ENCODE measurements at regions not wholly inside any gene's neighbourhood (a gene's known extent, or its start where the extent isn't known, plus 50 kb on each side); places are given as distances from the start of the nearest gene placed in this dataset.

DNA sequence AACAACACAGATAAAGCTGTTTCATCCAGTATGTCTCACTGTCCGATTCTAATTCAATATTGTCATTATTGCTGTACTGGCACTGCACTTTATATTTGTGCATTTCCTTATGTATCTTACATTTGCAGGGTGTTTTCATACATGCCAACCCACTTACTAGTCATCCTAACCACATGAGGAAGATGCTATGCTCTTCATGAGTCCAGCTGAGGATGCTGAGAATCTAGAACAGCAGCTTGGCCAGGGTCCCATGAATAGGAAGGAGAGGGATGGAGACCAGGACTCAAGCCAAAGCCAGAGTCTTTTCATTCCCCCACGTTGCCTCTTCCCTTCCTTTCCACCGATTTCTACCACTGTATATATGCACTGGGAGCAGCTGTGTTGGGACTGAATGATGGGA, 292.8 kb upstream of the KLF4 start:
- Histone ChIP-seq H3K9me3 (ENCODE audit: control insufficient read depth in 4 of 4, insufficient read depth in 3 of 4, low read length in 3 of 4) (no peaks in the 10 kb centered on the region), H3K27ac (ENCODE audit: low read depth in 1 of 2, low read length in 1 of 2) (no peak overlapping the region), H3K9ac (ENCODE audit: insufficient read depth in 1 of 2, low read length in 2 of 2) (no peak overlapping the region), H3K27me3 (ENCODE audit: control insufficient read depth in 3 of 3, insufficient read depth in 3 of 3, low read length in 2 of 3) (no peaks in the 10 kb centered on the region), H3K4me3 (no peak overlapping the region), H3K36me3 (ENCODE audit: control insufficient read depth in 4 of 4, insufficient read depth in 4 of 4, low read length in 4 of 4) (no peaks in the 10 kb centered on the region), H3K4me1 (ENCODE audit: control insufficient read depth in 5 of 5, insufficient read depth in 5 of 5, low read length in 5 of 5) (peaks cover 0 to 4% (median 0%) of the 10 kb centered on the region in 5 donors)
- DNase-seq = peak in 1 of 3 donors; percentile 33
- TF ChIP-seq, protein P1, sequence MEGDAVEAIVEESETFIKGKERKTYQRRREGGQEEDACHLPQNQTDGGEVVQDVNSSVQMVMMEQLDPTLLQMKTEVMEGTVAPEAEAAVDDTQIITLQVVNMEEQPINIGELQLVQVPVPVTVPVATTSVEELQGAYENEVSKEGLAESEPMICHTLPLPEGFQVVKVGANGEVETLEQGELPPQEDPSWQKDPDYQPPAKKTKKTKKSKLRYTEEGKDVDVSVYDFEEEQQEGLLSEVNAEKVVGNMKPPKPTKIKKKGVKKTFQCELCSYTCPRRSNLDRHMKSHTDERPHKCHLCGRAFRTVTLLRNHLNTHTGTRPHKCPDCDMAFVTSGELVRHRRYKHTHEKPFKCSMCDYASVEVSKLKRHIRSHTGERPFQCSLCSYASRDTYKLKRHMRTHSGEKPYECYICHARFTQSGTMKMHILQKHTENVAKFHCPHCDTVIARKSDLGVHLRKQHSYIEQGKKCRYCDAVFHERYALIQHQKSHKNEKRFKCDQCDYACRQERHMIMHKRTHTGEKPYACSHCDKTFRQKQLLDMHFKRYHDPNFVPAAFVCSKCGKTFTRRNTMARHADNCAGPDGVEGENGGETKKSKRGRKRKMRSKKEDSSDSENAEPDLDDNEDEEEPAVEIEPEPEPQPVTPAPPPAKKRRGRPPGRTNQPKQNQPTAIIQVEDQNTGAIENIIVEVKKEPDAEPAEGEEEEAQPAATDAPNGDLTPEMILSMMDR (IDR thresholded peaks at IDR 0.05; ENCODE audit: control extremely low read depth, extremely low read depth) = no peak
- ATAC-seq (ENCODE audit: insufficient read depth, low FRiP score) = no peak
- 32 to 40% methylated on average over 3 of the region's 3 CpGs for WGBS, 2 donors

DNA sequence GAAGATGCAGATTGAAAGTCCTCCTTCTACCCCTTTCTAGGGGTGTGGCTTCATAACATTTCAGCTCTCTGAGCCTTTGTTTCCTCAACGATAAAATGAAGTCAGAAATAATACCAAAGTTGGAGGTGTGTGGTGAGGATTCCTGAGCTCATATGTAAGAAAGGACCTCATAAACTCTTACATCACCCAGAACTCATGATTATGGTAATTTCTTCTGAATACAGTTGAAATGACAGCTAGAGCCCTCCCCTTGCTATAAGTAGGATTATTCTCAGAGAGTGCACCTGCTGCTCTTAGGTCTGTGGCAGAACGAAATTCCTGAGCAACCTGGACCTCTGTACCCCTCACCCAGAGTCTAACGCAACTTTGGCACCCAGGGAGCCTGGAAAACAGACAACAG, 291.4 kb upstream of the KLF4 start:
- TF ChIP-seq, protein P1 (IDR thresholded peaks at IDR 0.05; ENCODE audit: control extremely low read depth, extremely low read depth) = no peak
- 66 to 82% methylated on average over 3 of the region's 3 CpGs for WGBS, 2 donors
- DNase-seq = no peak

DNA sequence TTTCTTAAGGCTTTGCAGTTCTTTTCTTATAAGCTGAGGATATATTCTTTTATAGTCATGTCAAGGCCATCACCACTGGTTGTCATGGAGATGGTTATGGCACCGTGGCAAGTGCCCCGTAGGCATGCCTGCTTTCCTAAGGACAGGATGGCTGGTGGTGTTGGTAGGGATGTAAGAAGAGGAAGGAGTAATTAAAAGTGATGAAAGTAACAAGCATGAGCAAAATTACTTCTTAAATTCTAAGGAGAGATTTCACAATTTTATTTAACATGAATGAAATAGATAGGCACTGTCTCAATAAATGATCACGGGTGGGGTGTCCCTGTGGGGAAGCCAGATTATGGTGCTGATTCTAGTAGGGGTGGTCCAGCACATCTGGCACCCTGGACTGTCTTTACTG, 290.2 kb upstream of the KLF4 start:
- no peaks in the 10 kb centered on the region for H3K9me3 ChIP-seq (ENCODE audit: control insufficient read depth in 4 of 4, insufficient read depth in 3 of 4, low read length in 3 of 4)
- no peak overlapping the region for H3K4me3 ChIP-seq
- 42 to 68% methylated on average over 3 of the region's 3 CpGs for WGBS, 2 donors

More for the DNA sequence above, 291.4 kb upstream of the KLF4 start:
- no peaks in the 10 kb centered on the region for H3K36me3 ChIP-seq (ENCODE audit: control insufficient read depth in 4 of 4, insufficient read depth in 4 of 4, low read length in 4 of 4)
- peaks cover 0 to 4% (median 0%) of the 10 kb centered on the region in 5 donors for H3K4me1 ChIP-seq (ENCODE audit: control insufficient read depth in 5 of 5, insufficient read depth in 5 of 5, low read length in 5 of 5)
- no peak overlapping the region for H3K4me3 ChIP-seq
- no peak overlapping the region for H3K27ac ChIP-seq (ENCODE audit: low read depth in 1 of 2, low read length in 1 of 2)
- no peak for ATAC-seq (ENCODE audit: insufficient read depth, low FRiP score)
- H3K9ac ChIP-seq (ENCODE audit: insufficient read depth in 1 of 2, low read length in 2 of 2) = no peak overlapping the region
- no peaks in the 10 kb centered on the region for H3K27me3 ChIP-seq (ENCODE audit: control insufficient read depth in 3 of 3, insufficient read depth in 3 of 3, low read length in 2 of 3)
- no peaks in the 10 kb centered on the region for H3K9me3 ChIP-seq (ENCODE audit: control insufficient read depth in 4 of 4, insufficient read depth in 3 of 4, low read length in 3 of 4)

More for the DNA sequence above, 290.2 kb upstream of the KLF4 start:
- ATAC-seq (ENCODE audit: insufficient read depth, low FRiP score) (no peak), DNase-seq (no peak)
- no peak overlapping the region for H3K9ac ChIP-seq (ENCODE audit: insufficient read depth in 1 of 2, low read length in 2 of 2)
- no peaks in the 10 kb centered on the region for H3K27me3 ChIP-seq (ENCODE audit: control insufficient read depth in 3 of 3, insufficient read depth in 3 of 3, low read length in 2 of 3)
- H3K27ac ChIP-seq (ENCODE audit: low read depth in 1 of 2, low read length in 1 of 2) = no peak overlapping the region
- H3K36me3 ChIP-seq (ENCODE audit: control insufficient read depth in 4 of 4, insufficient read depth in 4 of 4, low read length in 4 of 4) = no peaks in the 10 kb centered on the region
- TF ChIP-seq, protein P1 (IDR thresholded peaks at IDR 0.05; ENCODE audit: control extremely low read depth, extremely low read depth) = no peak
- H3K4me1 ChIP-seq (ENCODE audit: control insufficient read depth in 5 of 5, insufficient read depth in 5 of 5, low read length in 5 of 5) = peaks cover 0 to 4% (median 0%) of the 10 kb centered on the region in 5 donors
